WERI-Rb-1 (cell line): ENCODE measurements at regions not wholly inside any gene's neighbourhood (a gene's known extent, or its start where the extent isn't known, plus 50 kb on each side); places are given as distances from the start of the nearest gene placed in this dataset.

Experiments used
- DNase-seq: peaks from one replicate; pipeline ENCODE4 v3.0.0-alpha.2; 2020
- H3K27ac ChIP-seq: fragments of 250-450 bp; sonication (Bioruptor Pico); 2 replicates; pipeline ENCODE4 v1.5.1; 2020; ENCODE audit warnings: mild to moderate bottlenecking, moderate library complexity
- H3K27me3 ChIP-seq: fragments of 250-450 bp; sonication (Bioruptor Pico); 2 replicates; pipeline ENCODE4 v1.5.1; 2021; ENCODE audit warnings: mild to moderate bottlenecking, low read depth, moderate library complexity; ENCODE audit not compliant: insufficient read depth, severe bottlenecking
- H3K36me3 ChIP-seq: fragments of 250-450 bp; sonication (Bioruptor Pico); 2 replicates; pipeline ENCODE4 v1.5.1; 2020; ENCODE audit warnings: mild to moderate bottlenecking, moderate library complexity
- H3K4me3 ChIP-seq: 2 replicates; pipeline ENCODE4 v1.5.1; 2011; ENCODE audit warnings: low read depth, mild to moderate bottlenecking, control low read depth, low read length
- H3K9me3 ChIP-seq: fragments of 250-450 bp; sonication (Bioruptor Pico); 2 replicates; pipeline ENCODE4 v1.5.1; 2021; ENCODE audit warnings: mild to moderate bottlenecking, moderate library complexity; ENCODE audit not compliant: severe bottlenecking
- TF ChIP-seq, protein P1 (sequence below): IDR thresholded peaks from 2 replicates; pipeline ENCODE4 v1.5.1; 2011; ENCODE audit warnings: low read depth, mild to moderate bottlenecking, control low read depth, inconsistent platforms, low read length

GRCh38 chr1:163013826-163014600 is 55.1 kb upstream of the RGS4 start:
- DNase-seq, result no peak

GRCh38 chr1:163006051-163006834 is 62.9 kb upstream of the RGS4 start:
- H3K27ac ChIP-seq, result no peak overlapping the region
- TF ChIP-seq, protein P1, sequence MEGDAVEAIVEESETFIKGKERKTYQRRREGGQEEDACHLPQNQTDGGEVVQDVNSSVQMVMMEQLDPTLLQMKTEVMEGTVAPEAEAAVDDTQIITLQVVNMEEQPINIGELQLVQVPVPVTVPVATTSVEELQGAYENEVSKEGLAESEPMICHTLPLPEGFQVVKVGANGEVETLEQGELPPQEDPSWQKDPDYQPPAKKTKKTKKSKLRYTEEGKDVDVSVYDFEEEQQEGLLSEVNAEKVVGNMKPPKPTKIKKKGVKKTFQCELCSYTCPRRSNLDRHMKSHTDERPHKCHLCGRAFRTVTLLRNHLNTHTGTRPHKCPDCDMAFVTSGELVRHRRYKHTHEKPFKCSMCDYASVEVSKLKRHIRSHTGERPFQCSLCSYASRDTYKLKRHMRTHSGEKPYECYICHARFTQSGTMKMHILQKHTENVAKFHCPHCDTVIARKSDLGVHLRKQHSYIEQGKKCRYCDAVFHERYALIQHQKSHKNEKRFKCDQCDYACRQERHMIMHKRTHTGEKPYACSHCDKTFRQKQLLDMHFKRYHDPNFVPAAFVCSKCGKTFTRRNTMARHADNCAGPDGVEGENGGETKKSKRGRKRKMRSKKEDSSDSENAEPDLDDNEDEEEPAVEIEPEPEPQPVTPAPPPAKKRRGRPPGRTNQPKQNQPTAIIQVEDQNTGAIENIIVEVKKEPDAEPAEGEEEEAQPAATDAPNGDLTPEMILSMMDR, result no peak
- H3K27me3 ChIP-seq, result no peaks in the 10 kb centered on the region
- no peaks in the 10 kb centered on the region for H3K36me3 ChIP-seq
- H3K9me3 ChIP-seq, result no peaks in the 10 kb centered on the region
- no peak overlapping the region for H3K4me3 ChIP-seq
- no peak for DNase-seq

More at GRCh38 chr1:163013826-163014600, 55.1 kb upstream of the RGS4 start:
- no peaks in the 10 kb centered on the region for H3K36me3 ChIP-seq
- no peak overlapping the region for H3K27ac ChIP-seq
- no peak overlapping the region for H3K4me3 ChIP-seq
- no peaks in the 10 kb centered on the region for H3K27me3 ChIP-seq
- H3K9me3 ChIP-seq, result no peaks in the 10 kb centered on the region
- TF ChIP-seq, protein P1, result no peak

DNA sequence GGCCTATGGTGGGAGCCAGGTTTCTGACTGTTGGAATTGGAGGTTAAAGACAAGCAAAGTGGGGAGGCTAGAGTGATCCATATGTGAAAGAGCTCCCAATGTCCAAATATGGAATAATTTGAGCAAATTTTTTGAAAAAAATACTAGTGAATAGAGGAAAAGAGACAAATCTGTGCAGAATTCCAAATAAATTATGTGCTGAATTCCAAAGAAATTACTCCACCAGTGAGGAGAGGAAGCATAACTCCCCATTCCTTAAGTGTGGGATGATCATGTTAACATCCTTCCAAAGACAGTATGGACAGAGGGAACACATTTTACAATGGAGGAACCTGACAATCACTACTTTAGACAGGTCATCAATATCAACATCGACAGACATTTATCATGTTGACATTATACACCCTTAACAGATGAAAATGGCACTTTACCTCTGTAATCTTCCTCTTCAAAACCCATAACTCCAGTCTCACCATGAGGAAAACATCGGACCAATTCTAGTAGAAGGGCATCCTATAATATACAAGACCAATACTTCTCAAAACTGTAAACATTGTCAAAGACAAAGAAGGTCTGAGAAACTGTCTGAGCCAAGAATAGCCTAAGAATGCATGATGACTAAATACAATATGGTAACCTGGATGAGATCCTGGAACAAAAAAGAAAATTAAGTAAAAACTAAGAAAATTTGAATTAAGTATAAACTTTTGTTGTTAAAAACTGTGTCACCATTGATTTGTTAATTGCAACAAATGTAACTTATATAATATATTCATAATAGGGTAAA is 71.5 kb upstream of the RGS4 start:
- TF ChIP-seq, protein P1, result no peak
- Histone ChIP-seq H3K36me3 (no peaks in the 10 kb centered on the region), H3K4me3 (no peak overlapping the region), H3K27me3 (no peaks in the 10 kb centered on the region), H3K9me3 (no peaks in the 10 kb centered on the region), H3K27ac (no peak overlapping the region)
- DNase-seq, result no peak

DNA sequence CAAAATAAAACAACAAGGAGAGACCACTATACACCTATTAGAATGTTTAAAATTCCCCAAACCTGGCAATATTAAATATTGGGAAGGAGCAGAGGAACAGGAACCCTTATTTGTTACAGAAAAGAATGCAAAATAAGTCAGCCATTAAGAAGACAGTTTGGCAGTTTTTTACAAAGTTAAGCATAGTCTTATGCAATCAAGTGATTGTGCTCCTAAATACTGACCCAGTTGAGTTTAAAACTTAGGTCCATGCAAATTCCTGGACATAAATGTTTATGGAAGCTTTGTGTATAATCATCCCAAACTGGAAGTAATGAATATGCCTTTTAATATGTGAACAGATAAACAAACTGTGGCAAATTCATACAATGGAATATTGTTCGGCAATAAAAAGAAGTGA is 72.9 kb upstream of the RGS4 start:
- Histone ChIP-seq H3K27ac (no peak overlapping the region), H3K4me3 (no peak overlapping the region), H3K27me3 (no peaks in the 10 kb centered on the region), H3K36me3 (no peaks in the 10 kb centered on the region), H3K9me3 (no peaks in the 10 kb centered on the region)
- no peak for DNase-seq
- TF ChIP-seq, protein P1, result no peak

GRCh38 chr1:162994921-162995320 is 74.2 kb upstream of the RGS4 start:
- DNase-seq, result no peak
- Histone ChIP-seq H3K36me3 (no peaks in the 10 kb centered on the region), H3K27ac (no peak overlapping the region), H3K4me3 (no peak overlapping the region), H3K27me3 (no peaks in the 10 kb centered on the region), H3K9me3 (no peaks in the 10 kb centered on the region)
- TF ChIP-seq, protein P1, result no peak
